Skeletal muscle tissue (tissue), 3 donors: ENCODE measurements at regions not wholly inside any gene's neighbourhood (a gene's known extent, or its start where the extent isn't known, plus 50 kb on each side); places are given as distances from the start of the nearest gene placed in this dataset.

Source experiments
- H3K27ac ChIP-seq: one replicate; pipeline ENCODE4 v1.7.0; 2013; ENCODE audit warnings: mild to moderate bottlenecking, low read depth, low read length, inconsistent platforms
- H3K27me3 ChIP-seq, 3 donors: one replicate each; pipeline ENCODE4 v1.7.0; 2013; ENCODE audit warnings: low read length in 3 of 3; ENCODE audit not compliant: control insufficient read depth in 3 of 3, insufficient read depth in 3 of 3
- H3K36me3 ChIP-seq, 3 donors: one replicate each; pipeline ENCODE4 v1.7.0; 2013; ENCODE audit warnings: low read length in 3 of 3; ENCODE audit not compliant: control insufficient read depth in 3 of 3, insufficient read depth in 3 of 3
- H3K4me1 ChIP-seq, 3 donors: one replicate each; pipeline ENCODE4 v1.7.0; 2013; ENCODE audit warnings: low read length in 3 of 3, mild to moderate bottlenecking in 3 of 3; ENCODE audit not compliant: control insufficient read depth in 3 of 3, insufficient read depth in 3 of 3
- H3K4me3 ChIP-seq, 3 donors: one replicate each; pipeline ENCODE4 v1.7.0; 2013; ENCODE audit warnings: low read length in 3 of 3
- H3K9ac ChIP-seq, 3 donors: one replicate each; pipeline ENCODE4 v1.7.0; 2013; ENCODE audit warnings: low read length in 3 of 3, mild to moderate bottlenecking in 3 of 3, moderate library complexity in 2 of 3, low read depth in 1 of 3
- H3K9me3 ChIP-seq, 3 donors: one replicate each; pipeline ENCODE4 v1.7.0; 2013; ENCODE audit warnings: low read length in 3 of 3; ENCODE audit not compliant: control insufficient read depth in 3 of 3
- donor health status: Osteomylitis.

DNA sequence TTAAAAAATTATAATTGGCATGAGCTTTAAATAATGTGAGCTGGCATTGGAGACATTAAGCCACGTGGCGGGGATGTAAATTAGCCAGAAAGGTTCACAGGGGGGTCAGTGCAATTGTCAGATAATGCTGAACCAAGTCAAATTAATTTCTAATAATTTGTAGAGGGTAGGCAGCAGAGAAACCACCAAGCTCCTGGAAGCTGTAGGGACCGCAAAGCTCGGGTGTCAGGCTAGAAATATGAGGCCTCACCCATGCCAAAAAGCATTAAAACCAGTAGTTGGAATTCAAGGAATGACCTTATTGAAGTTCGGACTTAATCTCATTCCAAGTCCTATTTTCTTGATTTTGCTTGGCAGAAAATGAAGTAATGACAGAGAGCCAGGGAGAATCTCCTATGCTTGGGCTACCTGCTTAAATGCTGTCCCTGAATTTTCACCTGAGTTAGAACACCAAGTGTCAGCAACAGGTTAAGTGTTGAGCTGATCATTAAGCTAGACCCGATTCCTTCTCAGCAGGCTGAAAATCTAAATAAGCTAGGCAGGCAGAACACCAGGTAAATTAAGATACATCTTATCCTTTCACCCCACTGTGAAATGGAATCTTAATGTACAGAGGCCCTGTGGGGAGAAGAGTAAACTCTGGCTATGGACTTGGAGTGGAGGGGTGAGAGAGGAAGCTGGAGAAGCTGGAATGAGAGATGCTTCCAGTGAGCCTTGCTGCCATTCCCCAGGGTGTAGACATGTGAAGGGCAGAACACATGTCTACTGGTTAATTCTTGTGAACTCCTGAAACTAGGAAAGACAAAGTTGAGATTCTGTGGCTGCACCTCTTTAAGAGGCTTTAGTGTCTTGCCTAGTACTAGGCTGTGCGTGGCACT, 520.0 kb downstream of the SLC4A3 start:
- Histone ChIP-seq H3K4me1 (peaks cover 0 to 3% (median 0%) of the 10 kb centered on the region in 3 donors), H3K27ac (no peak overlapping the region), H3K36me3 (no peaks in the 10 kb centered on the region), H3K4me3 (no peak overlapping the region), H3K9me3 (no peaks in the 10 kb centered on the region), H3K27me3 (no peaks in the 10 kb centered on the region), H3K9ac (no peak overlapping the region)

DNA sequence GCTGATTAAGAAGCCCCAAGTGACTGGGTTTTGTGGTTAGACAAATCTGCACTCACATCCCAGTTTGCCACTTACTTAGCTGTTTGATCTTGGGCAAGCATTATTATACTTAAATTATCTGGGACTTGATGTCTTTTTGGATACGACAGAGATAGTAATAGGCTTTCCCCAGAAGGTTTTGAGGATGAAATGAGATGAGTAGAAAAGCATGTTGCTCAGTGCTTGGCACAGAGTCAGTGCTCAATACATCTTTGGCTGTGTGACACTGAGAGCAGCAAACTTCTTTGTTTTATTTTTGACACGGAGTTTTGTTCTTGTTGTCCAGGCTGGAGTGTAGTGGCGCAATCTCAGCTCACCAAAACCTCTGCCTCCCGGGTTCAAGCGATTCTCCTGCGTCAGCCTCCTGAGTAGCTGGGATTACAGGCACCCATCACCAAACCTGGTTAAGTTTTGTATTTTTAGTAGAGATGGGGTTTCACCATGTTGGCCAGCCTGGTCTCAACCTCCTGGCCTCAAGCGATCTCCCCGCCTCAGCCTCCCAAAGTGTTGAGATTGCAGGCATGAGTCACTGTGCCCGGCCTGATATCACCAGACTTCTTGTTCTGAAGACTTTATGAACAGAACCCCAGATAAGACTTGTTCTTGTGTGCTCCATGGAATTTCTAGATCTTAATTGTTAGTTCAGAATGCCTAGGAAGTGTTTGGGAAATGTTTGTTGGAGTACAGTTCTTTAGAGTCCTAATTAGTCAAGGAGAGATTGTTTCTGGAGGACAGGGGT, 521.2 kb downstream of the SLC4A3 start:
- Histone ChIP-seq H3K9ac (no peak overlapping the region), H3K27me3 (no peaks in the 10 kb centered on the region), H3K27ac (no peak overlapping the region), H3K9me3 (no peaks in the 10 kb centered on the region), H3K4me3 (no peak overlapping the region), H3K36me3 (no peaks in the 10 kb centered on the region), H3K4me1 (peaks cover 0 to 3% (median 0%) of the 10 kb centered on the region in 3 donors)

DNA sequence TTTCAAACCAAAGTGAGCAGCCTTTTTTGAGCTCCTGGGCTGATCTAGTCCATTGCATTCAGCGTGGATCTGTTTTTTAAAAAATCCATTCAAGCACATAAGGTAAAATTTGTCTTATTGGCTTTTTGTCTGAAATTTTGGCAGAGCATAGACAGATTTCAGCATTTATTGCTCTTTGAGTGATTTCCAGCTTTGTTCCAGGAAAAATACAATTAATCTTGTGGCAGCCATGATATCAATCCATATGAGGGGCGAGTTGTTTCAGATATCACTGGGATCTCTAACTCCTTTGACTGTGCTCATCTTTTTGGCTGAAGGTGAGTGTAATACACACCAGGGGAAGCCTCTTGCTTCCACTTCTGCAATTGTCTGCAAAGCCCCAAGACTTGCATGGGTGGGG, 523.9 kb downstream of the SLC4A3 start:
- no peaks in the 10 kb centered on the region for H3K27me3 ChIP-seq
- H3K27ac ChIP-seq: no peak overlapping the region

DNA sequence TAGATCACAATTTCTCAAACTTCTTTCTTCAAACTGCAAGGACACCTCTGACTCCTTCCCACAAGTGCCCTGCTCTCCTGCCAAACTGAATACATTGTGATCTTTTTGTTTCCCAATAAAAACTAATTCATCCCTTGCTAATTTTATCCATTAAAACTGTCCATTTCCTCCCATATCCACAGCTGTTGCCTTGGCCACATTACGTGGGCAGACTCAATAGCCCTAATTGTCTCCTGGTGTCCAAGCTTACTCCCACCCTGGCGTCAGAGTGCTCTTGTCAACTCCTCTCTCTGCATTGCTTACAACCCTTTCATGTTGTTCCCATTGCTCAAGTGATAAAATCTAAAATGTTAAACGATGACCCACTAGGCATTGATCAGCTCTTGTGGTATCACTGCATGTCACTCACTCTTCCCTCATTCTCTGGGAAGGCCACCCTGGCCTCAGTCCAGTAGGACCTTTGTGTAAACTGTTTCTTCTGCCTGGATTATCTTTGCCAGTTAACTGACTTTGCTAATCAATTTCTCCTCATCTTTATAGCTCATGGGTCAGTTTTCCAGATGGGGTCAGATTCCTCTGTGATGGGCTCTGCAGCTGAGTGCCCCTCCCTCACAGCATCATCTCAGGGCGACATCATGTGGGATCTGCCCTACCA, 525.0 kb downstream of the SLC4A3 start:
- Histone ChIP-seq H3K27me3 (no peaks in the 10 kb centered on the region), H3K4me3 (no peak overlapping the region), H3K27ac (no peak overlapping the region), H3K4me1 (peaks cover 0 to 2% (median 0%) of the 10 kb centered on the region in 3 donors), H3K9ac (no peak overlapping the region), H3K9me3 (no peaks in the 10 kb centered on the region), H3K36me3 (no peaks in the 10 kb centered on the region)

More for the DNA sequence above, 523.9 kb downstream of the SLC4A3 start:
- no peak overlapping the region for H3K4me3 ChIP-seq
- peaks cover 0 to 3% (median 0%) of the 10 kb centered on the region in 3 donors for H3K4me1 ChIP-seq
- H3K36me3 ChIP-seq: no peaks in the 10 kb centered on the region
- no peaks in the 10 kb centered on the region for H3K9me3 ChIP-seq
- no peak overlapping the region for H3K9ac ChIP-seq

- Histone ChIP-seq H3K4me3 (no peak overlapping the region), H3K9me3 (no peaks in the 10 kb centered on the region), H3K36me3 (no peaks in the 10 kb centered on the region), H3K9ac (no peak overlapping the region), H3K27ac (no peak overlapping the region), H3K27me3 (no peaks in the 10 kb centered on the region), H3K4me1 (no peaks in the 10 kb centered on the region)
Observed at GRCh38 chr2:220153118-220153517, 525.7 kb downstream of the SLC4A3 start.

DNA sequence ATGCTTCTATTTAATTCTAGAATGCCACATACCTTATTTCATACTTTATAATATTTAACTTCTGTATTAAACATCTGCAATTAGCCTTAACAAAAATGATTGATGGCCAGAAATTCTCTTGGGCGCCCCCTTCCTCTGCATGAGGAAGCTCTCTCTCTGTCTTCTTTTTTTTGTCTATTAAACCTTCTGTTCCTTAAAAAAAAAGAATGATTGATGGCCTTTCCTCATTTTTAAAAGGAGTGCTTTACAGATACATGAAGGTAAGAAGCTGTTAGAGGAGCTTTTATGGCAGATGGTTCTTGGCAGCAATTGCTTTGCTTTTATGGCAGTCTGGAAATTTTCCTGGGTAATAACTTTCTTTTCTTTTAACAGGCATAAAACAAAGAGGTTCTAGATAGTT, 526.9 kb downstream of the SLC4A3 start:
- Histone ChIP-seq H3K9ac (no peak overlapping the region), H3K27me3 (no peaks in the 10 kb centered on the region), H3K27ac (no peak overlapping the region), H3K4me1 (no peaks in the 10 kb centered on the region), H3K9me3 (no peaks in the 10 kb centered on the region), H3K36me3 (no peaks in the 10 kb centered on the region), H3K4me3 (no peak overlapping the region)

GRCh38 chr2:220157312-220157711, 529.9 kb downstream of the SLC4A3 start:
- Histone ChIP-seq H3K4me1 (no peaks in the 10 kb centered on the region), H3K27ac (no peak overlapping the region), H3K9ac (no peak overlapping the region), H3K36me3 (no peaks in the 10 kb centered on the region), H3K4me3 (no peak overlapping the region), H3K27me3 (no peaks in the 10 kb centered on the region), H3K9me3 (peaks cover 0 to 2% (median 2%) of the 10 kb centered on the region in 3 donors)

- H3K4me3 ChIP-seq: no peak overlapping the region
- H3K9ac ChIP-seq: no peak overlapping the region
- H3K9me3 ChIP-seq: peaks cover 0 to 2% (median 2%) of the 10 kb centered on the region in 3 donors
- no peak overlapping the region for H3K27ac ChIP-seq
- no peaks in the 10 kb centered on the region for H3K27me3 ChIP-seq
- no peaks in the 10 kb centered on the region for H3K4me1 ChIP-seq
- no peaks in the 10 kb centered on the region for H3K36me3 ChIP-seq
Observed at GRCh38 chr2:220159738-220160137, 532.3 kb downstream of the SLC4A3 start.

DNA sequence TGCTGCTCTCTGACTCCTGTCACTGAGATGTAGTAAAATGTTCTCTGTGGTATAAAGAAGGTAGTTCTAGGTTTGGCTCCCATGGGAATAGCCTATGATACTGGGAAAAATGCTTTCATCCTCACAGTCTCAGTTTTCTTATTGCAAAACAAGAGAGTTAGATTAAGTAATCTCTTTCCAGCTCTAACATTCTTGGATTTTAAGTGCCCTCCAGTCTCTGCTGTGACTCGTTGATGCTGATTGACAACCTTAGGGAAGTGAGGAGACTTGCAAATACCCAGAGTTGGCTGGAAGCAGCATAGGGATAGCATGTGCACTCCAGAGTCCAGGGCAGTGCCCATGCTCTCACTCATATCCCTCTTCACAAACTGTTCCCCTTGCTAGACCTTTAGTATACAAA, 534.9 kb downstream of the SLC4A3 start:
- Histone ChIP-seq H3K36me3 (no peaks in the 10 kb centered on the region), H3K4me1 (no peaks in the 10 kb centered on the region), H3K4me3 (no peak overlapping the region), H3K27me3 (no peaks in the 10 kb centered on the region), H3K27ac (no peak overlapping the region), H3K9me3 (peaks cover 0 to 2% (median 2%) of the 10 kb centered on the region in 3 donors), H3K9ac (no peak overlapping the region)
